Caco-2 (cell line): ENCODE measurements at regions not wholly inside any gene's neighbourhood (a gene's known extent, or its start where the extent isn't known, plus 50 kb on each side); places are given as distances from the start of the nearest gene placed in this dataset.

Experiments used
- BruUV-seq: library from RNA; stranded (reverse); fragments of 400-500 nt; replicated peaks from 2 replicates; lab custom pipeline; 2021; lab: Mats Ljungman, UMichigan
- CTCF ChIA-PET: fragments of 300-600 bp; sonication (Branson Sonifier 250); formaldehyde crosslinking; loops from one replicate; lab custom pipeline; 2022; ENCODE audit warnings: antibody characterized with exemption; lab: Charles Lee
- POLR2A ChIA-PET: fragments of 300-600 bp; sonication (Branson Sonifier 250); formaldehyde crosslinking; loops from one replicate; lab custom pipeline; 2022; ENCODE audit warnings: antibody characterized with exemption; lab: Charles Lee
- DNase-seq, 2 experiments: peaks; one replicate each; pipeline versions ENCODE4 v3.0.0 to v3.0.0-alpha.2; 2020 to 2022
- H3K27me3 ChIP-seq: replicated peaks from 2 replicates; pipeline ENCODE4 v1.6.0; 2011; ENCODE audit warnings: low read length; ENCODE audit not compliant: control insufficient read depth, insufficient read depth
- H3K36me3 ChIP-seq: 2 replicates; pipeline ENCODE4 v1.5.1; 2011; ENCODE audit warnings: low read length; ENCODE audit not compliant: control insufficient read depth, insufficient read depth
- H3K4me1 ChIP-seq: fragments of 250-450 bp; sonication (Bioruptor Pico); 2 replicates; pipeline ENCODE4 v1.5.1; 2020; ENCODE audit warnings: mild to moderate bottlenecking
- H3K4me3 ChIP-seq: 2 replicates; pipeline ENCODE4 v1.5.1; 2011; ENCODE audit warnings: low read depth, mild to moderate bottlenecking, control low read depth, low read length
- H3K9me3 ChIP-seq: fragments of 250-450 bp; sonication (Bioruptor Pico); 2 replicates; pipeline ENCODE4 v1.5.1; 2020; ENCODE audit warnings: mild to moderate bottlenecking, moderate library complexity
- H3K27ac Mint-ChIP-seq: one replicate; pipeline ENCODE4 v1.8.0; 2022; ENCODE audit warnings: mixed read lengths; ENCODE audit not compliant: unreplicated experiment
- H3K27me3 Mint-ChIP-seq: one replicate; pipeline ENCODE4 v1.8.0; 2022; ENCODE audit warnings: mixed read lengths; ENCODE audit not compliant: insufficient read depth, unreplicated experiment
- H3K36me3 Mint-ChIP-seq: one replicate; pipeline ENCODE4 v1.8.0; 2022; ENCODE audit warnings: mild to moderate bottlenecking, mixed read lengths; ENCODE audit not compliant: insufficient read depth, unreplicated experiment
- H3K4me1 Mint-ChIP-seq: one replicate; pipeline ENCODE4 v1.8.0; 2022; ENCODE audit warnings: low read depth, mixed read lengths; ENCODE audit not compliant: unreplicated experiment
- H3K4me3 Mint-ChIP-seq: one replicate; pipeline ENCODE4 v1.8.0; 2022; ENCODE audit warnings: mild to moderate bottlenecking, moderate library complexity, mixed read lengths; ENCODE audit not compliant: unreplicated experiment
- H3K9me3 Mint-ChIP-seq: one replicate; pipeline ENCODE4 v1.8.0; 2022; ENCODE audit warnings: mixed read lengths; ENCODE audit not compliant: unreplicated experiment
- CTCF ChIP-seq, 2 experiments: fragments of 200-600 bp in 1 of 2; IDR thresholded peaks; 1 replicate in 1 of 2; 2 replicates in 1 of 2; pipeline versions ENCODE4 v1.5.1 to v1.8.0; 2011 to 2022; ENCODE audit warnings: antibody characterized with exemption in 1 of 2, control low read depth in 1 of 2, inconsistent platforms in 1 of 2, low read depth in 1 of 2, low read length in 1 of 2, mild to moderate bottlenecking in 1 of 2, moderate library complexity in 1 of 2; ENCODE audit not compliant: insufficient read depth in 1 of 2, severe bottlenecking in 1 of 2, unreplicated experiment in 1 of 2
- intact Hi-C: fragments of 100-400 bp; cut with micrococcal nuclease; formaldehyde crosslinking; loops from one replicate; pipeline ENCODE4 v1.10.0; 2022; ENCODE audit not compliant: unreplicated experiment

- H3K4me1 ChIP-seq = no peaks in the 10 kb centered on the region
- Mint-ChIP-seq H3K4me1 (no peaks in the 10 kb centered on the region), H3K36me3 (no peaks in the 10 kb centered on the region), H3K27ac (no peak overlapping the region), H3K9me3 (no peaks in the 10 kb centered on the region), H3K27me3 (peaks cover 5% of the 10 kb centered on the region), H3K4me3 (no peak overlapping the region)
- ChIA-PET CTCF (no interaction called here), POLR2A (no interaction called here)
- BruUV-seq = no TSS peak
- no peak for DNase-seq
- intact Hi-C loops = no loop called here
- H3K9me3 ChIP-seq = no peaks in the 10 kb centered on the region
- no peak overlapping the region for H3K4me3 ChIP-seq
- TF ChIP-seq CTCF (IDR thresholded peaks at IDR 0.05; ENCODE audit: insufficient read depth in 1 of 2, low read depth in 1 of 2, low read length in 1 of 2, severe bottlenecking in 1 of 2, unreplicated experiment in 1 of 2) = no peak
- H3K27me3 ChIP-seq = no peaks in the 10 kb centered on the region
- H3K36me3 ChIP-seq = no peaks in the 10 kb centered on the region
Observed at GRCh38 chr22:27063841-27064240, 406.5 kb downstream of the MIAT start.

GRCh38 chr22:27064386-27064785, 407.0 kb downstream of the MIAT start:
- no peaks in the 10 kb centered on the region for H3K36me3 Mint-ChIP-seq
- intact Hi-C loops = no loop called here
- POLR2A ChIA-PET = no interaction called here
- no TSS peak for BruUV-seq
- H3K27ac Mint-ChIP-seq = no peak overlapping the region
- H3K9me3 Mint-ChIP-seq = no peaks in the 10 kb centered on the region
- no peak for TF ChIP-seq CTCF (IDR thresholded peaks at IDR 0.05; ENCODE audit: insufficient read depth in 1 of 2, low read depth in 1 of 2, low read length in 1 of 2, severe bottlenecking in 1 of 2, unreplicated experiment in 1 of 2)
- Histone ChIP-seq H3K36me3 (no peaks in the 10 kb centered on the region), H3K27me3 (no peaks in the 10 kb centered on the region), H3K4me3 (no peak overlapping the region), H3K9me3 (no peaks in the 10 kb centered on the region), H3K4me1 (no peaks in the 10 kb centered on the region)
- DNase-seq = no peak
- CTCF ChIA-PET = no interaction called here
- H3K27me3 Mint-ChIP-seq = peaks cover 5% of the 10 kb centered on the region
- H3K4me1 Mint-ChIP-seq = no peaks in the 10 kb centered on the region
- no peak overlapping the region for H3K4me3 Mint-ChIP-seq

- Mint-ChIP-seq H3K9me3 (no peaks in the 10 kb centered on the region), H3K4me3 (no peak overlapping the region), H3K27ac (no peak overlapping the region), H3K4me1 (no peaks in the 10 kb centered on the region), H3K36me3 (no peaks in the 10 kb centered on the region), H3K27me3 (peaks cover 5% of the 10 kb centered on the region)
- no TSS peak for BruUV-seq
- Histone ChIP-seq H3K4me1 (no peaks in the 10 kb centered on the region), H3K9me3 (no peaks in the 10 kb centered on the region), H3K36me3 (no peaks in the 10 kb centered on the region), H3K27me3 (no peaks in the 10 kb centered on the region), H3K4me3 (no peak overlapping the region)
- TF ChIP-seq CTCF (IDR thresholded peaks at IDR 0.05; ENCODE audit: insufficient read depth in 1 of 2, low read depth in 1 of 2, low read length in 1 of 2, severe bottlenecking in 1 of 2, unreplicated experiment in 1 of 2) = no peak
- ChIA-PET POLR2A (no interaction called here), CTCF (no interaction called here)
- DNase-seq = no peak
- intact Hi-C loops = no loop called here
Observed at GRCh38 chr22:27065279-27065678, 407.9 kb downstream of the MIAT start.
